HG02852 (cell line): ENCODE measurements at regions not wholly inside any gene's neighbourhood (a gene's known extent, or its start where the extent isn't known, plus 50 kb on each side); places are given as distances from the start of the nearest gene placed in this dataset.
"Not testable (repeated sequence)": the region's sequence is repeated elsewhere in the genome, so short reads cannot be mapped to it uniquely, and the experiment has no call there.

Experiments
- ATAC-seq: cut with Tn5 transposase; IDR thresholded peaks from one replicate; pipeline ENCODE4 v1.9.1; 2021; ENCODE audit warnings: mild to moderate bottlenecking, moderate library complexity; ENCODE audit not compliant: unreplicated experiment

DNA sequence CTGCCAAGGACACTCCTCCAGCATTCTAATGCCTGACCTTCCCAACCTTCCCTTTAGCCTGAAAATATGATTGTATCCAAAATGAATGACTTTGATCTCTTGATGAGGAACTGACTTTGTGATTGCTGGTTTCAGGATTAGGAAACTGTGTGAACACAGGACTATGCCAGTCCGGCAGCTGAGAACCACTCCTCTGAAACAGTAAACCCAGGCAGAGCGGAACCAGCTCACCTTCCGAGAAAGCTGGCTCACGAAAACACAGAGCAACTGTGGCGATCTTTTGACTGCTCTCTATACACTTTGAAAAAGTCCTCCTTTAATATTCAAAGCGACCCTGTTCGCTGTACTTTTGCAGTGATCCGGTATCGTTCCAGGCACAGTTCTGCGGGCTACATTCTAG lies 258.8 kb upstream of the IRS2 start:
- no peak for ATAC-seq

DNA sequence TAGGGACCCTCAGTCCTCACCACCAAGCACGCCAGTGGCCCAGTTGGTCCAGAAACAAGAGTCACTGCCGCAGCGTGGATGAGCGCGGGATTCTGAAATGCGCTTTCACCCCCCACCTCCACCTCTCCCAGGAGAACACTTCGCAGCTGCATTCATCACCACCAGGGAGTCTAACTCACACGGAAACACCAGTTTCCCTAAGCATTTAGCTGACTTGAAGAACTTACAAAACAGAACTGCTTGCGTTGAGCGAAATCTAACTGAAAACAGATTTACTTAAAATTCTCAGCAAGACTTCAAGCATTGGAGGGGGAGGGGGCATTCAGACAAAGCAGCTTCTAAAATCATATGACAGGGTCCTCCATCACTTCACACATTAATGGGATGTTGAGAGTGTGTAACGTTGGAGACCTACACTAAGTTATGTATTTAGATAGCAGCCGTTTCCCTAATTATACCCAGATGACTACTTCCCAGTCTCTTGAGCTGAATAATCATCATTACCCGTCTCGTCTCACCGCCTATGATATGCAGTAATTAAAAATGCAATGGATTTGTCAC lies 258.2 kb upstream of the IRS2 start:
- ATAC-seq = no peak

DNA sequence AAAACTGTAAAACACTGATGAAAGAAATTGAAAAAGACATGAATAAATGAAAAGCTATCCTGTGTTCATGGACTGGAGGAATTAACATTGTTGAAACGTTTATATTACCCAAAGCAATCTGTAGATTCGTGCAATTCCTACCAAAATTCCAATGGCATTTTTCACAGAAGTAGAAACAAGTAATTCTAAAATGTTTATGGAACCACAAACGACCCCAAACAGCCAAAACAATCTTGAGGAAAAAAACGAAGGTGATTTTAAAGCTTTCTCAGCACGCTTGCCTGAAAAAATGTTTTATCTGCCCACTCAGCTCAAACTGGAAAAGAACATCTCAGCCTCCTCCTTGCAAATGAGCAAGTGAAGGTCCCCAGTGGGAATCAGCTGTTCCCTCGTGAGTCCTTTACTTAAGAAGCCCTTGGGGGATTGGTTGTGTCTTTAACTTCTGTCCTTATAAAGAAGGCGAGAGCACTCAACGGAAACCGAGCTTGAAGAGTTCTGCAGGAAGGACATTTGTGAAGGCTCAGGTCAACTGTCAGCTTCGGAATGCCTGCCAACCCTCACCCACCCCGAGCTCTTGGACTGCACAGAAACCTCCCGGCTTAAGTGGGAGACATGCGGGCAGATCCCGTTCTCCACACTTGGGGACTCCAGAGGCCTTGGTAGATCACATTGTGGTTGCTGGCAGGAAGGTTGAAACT lies 256.0 kb upstream of the IRS2 start:
- no peak for ATAC-seq

DNA sequence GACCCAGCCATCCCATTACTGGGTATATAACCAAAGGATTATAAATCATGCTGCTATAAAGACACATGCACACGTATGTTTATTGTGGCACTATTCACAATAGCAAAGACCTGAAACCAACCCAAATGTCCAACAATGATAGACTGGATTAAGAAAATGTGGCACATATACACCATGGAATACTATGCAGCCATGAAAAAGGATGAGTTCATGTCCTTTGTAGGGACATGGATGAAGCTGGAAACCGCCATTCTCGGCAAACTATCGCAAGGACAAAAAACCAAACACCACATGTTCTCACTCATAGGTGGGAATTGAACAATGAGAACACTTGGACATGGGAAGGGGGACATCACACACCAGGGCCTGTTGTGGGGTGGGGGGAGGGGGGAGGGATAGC lies 255.3 kb upstream of the IRS2 start:
- ATAC-seq = not testable (repeated sequence)

DNA sequence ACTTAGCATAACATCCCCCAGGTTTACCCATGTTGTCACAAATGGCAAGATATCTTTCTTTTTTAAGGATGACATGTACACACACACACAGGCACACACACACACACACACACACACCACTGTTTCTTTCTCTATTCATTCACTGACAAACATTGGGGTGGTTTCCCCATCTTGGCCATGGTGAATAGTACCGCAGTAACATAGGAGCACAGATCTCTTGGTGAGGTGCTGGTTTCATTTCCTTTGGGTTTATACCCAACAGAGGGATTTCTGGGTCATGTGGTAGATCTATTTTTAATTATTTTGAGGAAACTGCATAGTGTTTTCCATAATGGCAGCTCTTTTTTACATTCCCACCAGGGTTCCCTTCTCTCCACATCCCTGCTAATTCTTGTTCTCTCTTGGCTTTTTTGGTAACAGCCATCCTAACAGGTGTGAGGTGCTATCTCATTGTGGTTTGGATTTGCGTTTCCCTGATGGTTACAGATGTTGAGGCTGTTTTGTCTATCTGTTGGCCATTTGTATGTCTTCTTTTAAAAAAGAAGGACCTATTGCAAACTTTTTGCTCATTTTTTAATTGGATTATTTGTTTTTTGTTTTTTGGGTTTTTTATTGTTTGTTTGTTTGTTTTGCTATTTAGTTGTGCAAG lies 251.7 kb upstream of the IRS2 start:
- no peak for ATAC-seq

DNA sequence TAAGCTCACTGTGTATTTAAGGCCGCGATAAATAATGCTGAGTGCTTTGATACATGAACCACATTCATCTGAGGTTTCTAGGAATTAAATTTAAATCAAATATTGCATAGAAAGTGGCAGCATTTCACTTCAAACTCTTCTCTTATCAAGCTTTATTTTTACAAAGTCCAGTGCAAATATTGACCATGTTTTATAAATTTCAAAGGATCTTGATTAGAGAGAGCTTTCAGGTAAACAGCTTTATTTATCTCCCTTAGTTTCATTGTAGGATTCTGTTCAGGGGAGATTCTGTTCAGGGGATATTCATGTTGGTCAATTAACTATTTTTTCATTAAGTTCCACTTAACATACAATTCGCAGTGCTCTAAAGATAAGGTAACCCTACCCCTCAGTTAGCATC lies 249.7 kb upstream of the IRS2 start:
- ATAC-seq = no peak

DNA sequence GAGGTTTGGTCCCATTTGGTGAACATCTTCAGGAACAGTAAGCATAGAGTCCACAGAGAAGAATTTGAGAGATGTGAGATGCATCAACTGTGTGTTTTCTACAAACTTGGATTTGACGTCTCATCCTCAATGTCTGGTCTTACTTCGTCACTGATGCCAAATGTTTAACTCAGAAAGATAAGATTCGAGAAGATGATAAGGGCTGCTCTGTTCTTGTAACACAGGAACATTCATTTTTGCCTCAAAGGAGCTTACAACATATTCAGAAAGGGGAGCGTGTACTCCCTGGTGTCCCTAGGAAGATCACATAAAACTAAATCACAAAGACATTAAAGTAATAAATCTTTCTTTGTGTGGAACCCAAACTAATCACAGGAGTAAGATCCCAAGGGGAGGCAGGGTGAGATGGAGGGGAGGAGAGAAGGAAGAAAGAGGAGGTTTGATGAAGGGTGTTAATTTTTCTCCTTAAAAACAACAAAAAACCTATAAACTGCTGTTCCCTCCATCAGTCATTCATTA lies 247.7 kb upstream of the IRS2 start:
- ATAC-seq = no peak

DNA sequence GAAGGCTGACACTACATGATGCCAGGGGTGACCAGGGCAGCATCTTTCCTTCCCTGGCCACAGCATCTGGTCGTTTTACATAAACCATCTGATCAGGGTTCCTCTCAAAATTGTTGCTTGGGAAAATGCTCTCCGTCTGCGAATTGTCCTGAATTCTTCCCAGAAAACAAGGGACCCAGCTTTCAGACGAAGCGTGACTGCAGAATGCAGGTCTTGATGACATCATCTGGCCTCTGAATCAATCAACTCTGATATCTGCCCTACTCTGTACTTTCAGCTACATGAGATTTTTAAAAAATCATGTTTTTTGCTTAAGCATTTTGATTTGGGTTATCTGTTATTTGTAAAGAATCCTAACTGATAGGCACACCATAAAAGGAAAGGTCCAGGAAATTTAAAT lies 246.6 kb upstream of the IRS2 start:
- no peak for ATAC-seq

DNA sequence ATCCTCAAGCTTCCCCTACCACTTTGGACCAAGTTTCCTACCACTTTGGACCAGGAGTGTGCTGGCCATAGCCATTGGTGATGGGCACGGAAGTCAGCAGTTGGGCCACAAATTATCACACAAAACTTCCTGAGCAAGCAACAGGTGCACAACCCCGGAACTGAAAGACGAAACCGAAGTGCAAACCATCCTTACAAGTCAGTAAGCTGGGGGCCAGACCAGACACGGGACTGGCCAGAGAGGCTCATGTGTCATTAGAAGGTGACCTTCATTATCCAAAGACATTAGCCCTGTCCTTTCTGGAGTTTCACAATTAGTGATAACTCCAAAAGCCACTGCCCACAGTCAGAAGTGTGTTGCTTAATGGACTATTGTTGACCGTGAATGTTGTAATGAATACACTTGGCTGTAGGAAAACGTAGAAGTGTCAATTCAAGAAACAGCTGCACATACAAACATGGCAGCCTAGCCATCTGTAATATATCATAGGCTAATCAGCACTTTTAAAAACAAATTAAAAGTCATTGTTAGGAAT lies 244.1 kb upstream of the IRS2 start:
- ATAC-seq = no peak

DNA sequence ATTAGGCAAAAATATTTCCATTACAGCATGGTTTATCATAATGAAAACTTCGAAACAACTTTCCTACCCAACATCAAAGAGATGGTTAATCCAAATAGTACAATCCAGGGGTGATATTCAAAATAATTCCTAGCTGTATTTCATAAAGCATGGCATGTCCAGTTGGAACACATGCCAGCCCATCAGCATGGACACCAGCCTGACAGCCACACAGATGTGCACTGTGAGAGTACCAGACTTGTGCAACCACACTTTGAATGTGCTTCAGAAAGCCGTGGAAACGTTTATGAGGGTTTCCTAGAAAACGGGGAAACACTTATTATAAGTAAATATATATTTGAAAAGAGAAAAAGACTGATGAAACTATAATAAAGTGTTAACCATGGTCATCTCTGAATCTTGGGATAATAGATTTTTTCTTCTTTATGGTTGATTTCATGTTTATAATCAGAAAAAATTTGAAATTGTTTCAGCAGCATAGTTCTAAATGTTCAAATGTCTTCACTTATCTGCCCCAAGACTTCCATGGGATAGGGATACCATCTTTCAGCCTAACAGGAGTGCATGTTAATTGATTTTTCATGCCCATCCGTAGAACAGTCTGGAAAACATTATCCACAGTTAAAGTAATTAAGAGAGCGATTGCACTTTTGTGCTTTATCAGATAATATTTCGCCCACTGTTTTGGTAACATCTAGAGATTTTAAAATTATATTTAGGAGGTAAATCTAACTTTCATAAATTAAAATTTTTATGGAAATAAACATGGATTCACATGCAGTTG lies 242.6 kb upstream of the IRS2 start:
- no peak for ATAC-seq

DNA sequence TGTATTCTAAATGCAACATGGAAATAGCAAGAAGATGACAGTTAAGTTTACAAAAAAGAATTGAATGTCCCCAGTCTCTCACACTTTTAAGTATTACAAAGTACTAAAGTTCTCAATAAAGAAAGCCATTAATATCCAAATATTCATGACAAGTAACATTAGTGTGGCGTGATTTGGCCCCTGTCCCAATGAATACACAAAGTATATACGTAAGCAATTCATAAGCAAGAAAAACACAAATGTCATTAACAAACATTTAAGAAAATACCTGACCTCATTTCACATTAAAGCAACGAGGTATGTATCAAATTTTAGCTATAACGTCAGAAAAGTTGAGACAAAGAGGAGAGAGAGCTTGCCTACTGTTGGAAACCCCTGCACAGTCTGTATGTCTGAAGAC lies 241.9 kb upstream of the IRS2 start:
- no peak for ATAC-seq

DNA sequence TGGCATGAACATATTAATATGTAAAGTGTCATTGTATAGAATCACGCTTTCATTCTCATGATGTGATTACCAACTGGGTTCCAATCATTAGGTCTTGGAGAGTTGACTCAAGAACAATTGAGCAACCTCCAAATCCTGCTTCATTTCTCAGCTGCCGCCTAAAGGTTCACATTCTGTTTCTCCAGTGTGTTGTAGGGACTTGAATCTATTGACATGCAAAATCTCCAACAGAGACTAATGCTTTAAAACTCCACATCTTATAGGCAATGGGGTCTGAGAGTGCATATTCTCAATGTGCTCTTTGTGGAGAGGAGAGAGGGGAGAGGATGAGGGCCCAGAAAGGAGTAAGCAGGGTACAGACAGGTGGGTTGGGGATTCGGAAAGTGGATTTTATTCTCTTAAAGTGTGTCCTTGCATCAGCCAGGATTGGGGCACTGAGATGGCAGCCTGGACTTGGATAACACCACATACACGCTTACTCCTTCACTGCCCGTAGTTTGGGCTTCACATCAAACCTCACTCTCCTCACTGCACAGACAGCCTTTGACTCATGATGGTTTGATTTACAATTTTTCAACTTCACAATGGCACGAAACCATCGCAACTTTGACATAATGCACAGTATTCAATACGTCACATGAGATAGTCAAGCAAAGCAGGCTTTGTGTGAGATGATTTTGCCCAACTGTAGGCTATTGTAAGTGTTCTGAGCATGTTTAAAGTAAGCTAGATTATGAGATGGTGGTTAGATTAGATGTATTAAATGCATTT lies 241.3 kb upstream of the IRS2 start:
- no peak for ATAC-seq

DNA sequence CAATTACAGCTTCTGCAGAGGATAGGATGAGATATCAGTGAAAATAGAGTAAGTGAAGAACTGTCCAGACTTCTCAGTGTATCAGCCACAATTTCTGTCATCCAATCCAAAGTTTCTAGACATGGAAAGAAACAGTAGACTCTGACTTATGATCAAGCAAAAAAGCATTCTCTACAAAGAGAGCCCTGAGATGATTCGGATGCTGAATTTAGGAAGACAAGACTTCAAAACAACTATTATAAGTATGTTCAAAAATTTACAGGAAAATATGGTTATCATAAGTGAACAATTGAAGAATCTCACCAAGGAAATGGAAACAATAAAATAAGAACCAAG lies 238.2 kb upstream of the IRS2 start:
- ATAC-seq = no peak

DNA sequence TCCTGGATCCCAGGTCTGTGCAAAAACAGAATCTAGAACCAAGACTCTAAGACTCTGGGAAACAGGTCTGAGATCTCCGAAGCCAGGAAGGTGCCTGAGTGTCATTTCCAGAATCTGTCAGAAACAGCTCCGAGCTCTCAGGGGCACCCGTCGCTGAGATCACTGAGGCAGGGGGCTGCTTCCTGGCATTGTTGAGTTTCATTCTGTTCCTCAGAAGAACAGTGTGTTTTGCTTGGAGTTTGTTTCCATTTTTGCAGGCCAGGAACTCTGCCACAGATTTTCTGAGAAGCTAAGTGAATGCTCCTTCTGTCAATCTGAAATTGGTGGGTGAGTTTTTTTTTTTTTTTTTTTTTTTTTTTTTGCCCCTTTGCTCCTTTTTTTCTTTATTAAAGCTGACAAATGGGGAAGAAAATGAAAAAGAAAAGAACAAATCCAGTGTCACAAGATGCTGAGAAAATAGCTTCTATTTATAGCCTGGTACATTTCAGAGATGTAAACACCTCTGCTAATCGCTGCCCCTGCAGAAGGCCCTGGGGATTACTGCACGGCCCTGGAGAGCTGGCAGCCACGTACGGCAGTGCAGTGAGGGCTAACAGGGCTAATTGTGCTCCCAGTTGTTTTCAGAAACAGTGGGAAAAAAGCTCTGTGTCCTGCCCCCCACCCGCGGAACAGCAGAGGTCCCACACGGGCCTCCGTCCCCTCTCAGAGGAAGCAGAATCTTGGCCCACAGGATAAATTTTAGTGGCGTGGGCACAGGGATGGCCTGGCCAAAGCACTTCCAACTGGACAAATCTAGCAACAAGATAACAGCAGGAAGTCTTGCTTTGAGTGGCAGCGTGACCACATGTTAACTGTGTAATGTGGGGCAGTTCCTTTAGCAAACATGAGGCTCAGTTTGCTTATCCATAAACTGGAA lies 237.6 kb upstream of the IRS2 start:
- ATAC-seq = no peak

DNA sequence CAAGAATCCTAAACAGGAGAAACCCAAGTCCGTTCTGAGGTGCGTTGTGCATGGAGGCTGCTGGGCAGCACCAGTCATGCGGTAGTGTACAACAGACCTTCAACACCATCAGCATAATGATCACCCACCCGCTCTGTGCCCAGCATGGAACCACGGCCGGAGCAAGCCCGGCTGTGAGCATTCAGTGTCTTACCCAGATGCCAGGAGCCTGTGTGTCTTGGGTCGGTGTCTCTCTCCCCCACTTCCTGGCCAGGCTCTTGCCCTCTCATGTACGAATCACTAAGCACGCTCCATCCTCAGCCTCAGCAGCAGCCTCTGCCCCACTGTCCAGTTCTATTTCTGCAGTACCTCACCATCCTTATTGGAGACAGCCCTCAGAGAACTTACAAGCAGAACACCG lies 231.6 kb upstream of the IRS2 start:
- no peak for ATAC-seq

DNA sequence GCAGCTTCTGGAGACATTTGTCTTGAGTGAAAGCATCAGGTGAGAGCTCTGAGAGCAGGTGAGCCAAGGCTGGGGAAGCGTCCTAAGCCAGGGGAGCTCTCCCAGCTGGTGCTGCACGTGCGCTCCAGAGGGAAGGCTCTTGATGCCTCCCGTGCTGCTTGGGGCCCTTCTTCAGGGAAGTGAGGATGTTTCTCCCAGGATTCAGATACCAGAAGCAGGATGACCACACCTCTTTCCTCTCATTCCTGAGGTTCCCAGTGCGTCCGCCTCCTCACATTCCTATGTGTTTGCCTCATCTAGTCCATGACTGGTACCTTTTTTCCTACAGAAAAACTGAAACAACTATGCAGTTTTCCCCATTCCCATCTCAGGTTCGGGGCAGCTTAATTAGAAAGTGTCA lies 231.0 kb upstream of the IRS2 start:
- ATAC-seq = no peak

DNA sequence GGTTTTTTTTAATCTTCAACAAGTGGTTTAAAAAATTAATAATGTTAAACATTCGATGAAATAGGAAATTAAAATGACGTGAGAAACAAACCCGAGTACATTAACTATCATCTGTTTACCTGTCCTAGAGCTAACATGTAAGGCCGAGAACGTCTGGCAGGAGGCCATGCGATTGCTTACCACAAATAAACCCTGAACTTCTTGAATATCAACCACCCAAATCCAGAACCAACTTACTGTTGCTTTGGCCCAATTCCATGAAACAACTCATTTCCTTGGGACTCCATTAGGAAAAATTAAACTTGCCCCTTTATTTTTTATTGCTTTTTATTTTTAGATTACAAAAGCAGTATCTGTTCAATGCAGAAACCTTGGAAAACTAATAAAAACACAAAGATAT lies 228.9 kb upstream of the IRS2 start:
- no peak for ATAC-seq

DNA sequence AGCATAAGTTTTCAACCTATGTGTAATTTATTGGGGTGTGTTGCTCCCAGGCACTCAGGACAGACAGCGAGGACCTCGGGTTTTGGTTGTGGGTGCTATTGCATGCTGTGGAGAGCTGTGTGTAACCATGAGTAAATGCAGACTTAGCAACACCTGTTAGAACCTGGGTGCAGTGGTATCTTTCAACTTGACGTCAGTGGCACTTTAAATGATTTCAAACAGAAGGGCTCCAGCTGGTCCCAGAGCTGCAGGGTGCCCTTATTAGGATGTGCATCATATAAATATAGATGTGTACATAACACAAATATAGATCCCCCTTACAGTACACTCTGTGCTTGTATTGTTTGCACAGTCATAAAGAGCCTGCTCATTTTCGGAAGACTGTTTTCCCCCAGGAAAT lies 228.3 kb upstream of the IRS2 start:
- no peak for ATAC-seq

DNA sequence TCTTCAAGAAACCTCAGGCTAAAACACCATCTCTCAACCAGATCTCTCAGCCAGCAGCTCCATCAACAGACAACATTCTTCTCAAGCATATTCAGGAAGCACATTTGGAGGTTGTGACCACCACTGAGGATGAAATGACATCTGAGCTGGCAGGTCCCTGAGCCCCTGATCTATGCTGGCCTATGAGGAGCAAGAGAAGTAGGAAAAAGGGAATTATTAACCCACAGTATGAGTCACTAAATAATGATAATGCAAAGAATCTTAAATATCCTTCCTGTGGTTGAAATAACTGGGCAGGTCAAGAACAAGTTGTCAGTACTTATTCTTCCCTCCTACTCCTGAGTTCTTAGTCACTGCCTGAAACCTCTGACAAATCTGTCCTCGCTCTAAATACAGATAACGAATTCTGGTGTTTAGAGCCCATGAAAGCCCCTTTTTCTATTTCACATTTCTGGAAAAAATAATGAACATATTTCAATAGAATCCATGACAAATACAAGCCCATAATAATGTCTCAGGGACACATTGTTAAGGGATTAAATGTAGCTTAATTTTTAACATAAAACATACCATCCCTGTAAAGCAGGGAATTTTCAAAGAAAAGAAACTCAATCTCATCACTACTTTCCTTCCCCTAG lies 225.8 kb upstream of the IRS2 start:
- ATAC-seq = no peak
